ENCODE measurements at regions not wholly inside any gene's neighbourhood (a gene's known extent, or its start where the extent isn't known, plus 50 kb on each side); places are given as distances from the start of the nearest gene placed in this dataset.

DNA sequence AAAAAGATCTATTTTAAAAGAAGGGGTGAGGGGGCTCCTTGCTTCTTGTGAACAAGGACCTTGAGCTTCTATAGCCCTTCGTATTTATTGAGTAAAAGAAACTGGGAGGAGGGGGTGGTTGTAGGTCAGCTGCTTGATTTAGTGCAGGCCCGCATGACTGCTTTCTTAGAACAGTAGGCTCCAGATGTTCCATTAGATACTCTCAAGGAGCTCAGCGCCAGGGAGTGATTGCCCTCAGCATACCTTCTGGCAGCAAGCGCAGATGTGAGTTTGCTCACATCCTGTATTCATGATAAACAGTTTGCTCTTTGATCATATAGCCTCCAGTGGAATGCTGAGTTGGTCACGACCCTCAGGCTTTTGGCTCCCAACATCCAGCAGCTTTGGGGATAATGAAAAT is 108.9 kb upstream of the XPO1 start:
- no peak for TF ChIP-seq POLR2A (IDR thresholded peaks at IDR 0.05)
- TF ChIP-seq, protein P1, sequence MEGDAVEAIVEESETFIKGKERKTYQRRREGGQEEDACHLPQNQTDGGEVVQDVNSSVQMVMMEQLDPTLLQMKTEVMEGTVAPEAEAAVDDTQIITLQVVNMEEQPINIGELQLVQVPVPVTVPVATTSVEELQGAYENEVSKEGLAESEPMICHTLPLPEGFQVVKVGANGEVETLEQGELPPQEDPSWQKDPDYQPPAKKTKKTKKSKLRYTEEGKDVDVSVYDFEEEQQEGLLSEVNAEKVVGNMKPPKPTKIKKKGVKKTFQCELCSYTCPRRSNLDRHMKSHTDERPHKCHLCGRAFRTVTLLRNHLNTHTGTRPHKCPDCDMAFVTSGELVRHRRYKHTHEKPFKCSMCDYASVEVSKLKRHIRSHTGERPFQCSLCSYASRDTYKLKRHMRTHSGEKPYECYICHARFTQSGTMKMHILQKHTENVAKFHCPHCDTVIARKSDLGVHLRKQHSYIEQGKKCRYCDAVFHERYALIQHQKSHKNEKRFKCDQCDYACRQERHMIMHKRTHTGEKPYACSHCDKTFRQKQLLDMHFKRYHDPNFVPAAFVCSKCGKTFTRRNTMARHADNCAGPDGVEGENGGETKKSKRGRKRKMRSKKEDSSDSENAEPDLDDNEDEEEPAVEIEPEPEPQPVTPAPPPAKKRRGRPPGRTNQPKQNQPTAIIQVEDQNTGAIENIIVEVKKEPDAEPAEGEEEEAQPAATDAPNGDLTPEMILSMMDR (IDR thresholded peaks at IDR 0.05) = no peak
